Lung (tissue), 11 donors: ENCODE measurements at regions not wholly inside any gene's neighbourhood (a gene's known extent, or its start where the extent isn't known, plus 50 kb on each side); places are given as distances from the start of the nearest gene placed in this dataset.

Source experiments
- ATAC-seq: fragments of 200-7000 bp; cut with Tn5 transposase; one replicate; pipeline ENCODE4 v1.9.1; 2020; ENCODE audit warnings: moderate number of reproducible peaks; ENCODE audit not compliant: insufficient read depth, low FRiP score
- DNase-seq, 3 donors: peaks; one replicate each; pipeline ENCODE4 v3.0.0-alpha.2; 2013 to 2017
- H3K27ac ChIP-seq, 2 donors: one replicate each; pipeline ENCODE4 v1.5.1; 2013; ENCODE audit warnings: mild to moderate bottlenecking in 2 of 2, moderate library complexity in 2 of 2, control low read depth in 1 of 2, inconsistent platforms in 1 of 2, low read depth in 1 of 2, low read length in 1 of 2
- H3K27me3 ChIP-seq, 3 donors: one replicate each; pipeline ENCODE4 v1.5.1; 2013; ENCODE audit warnings: low read length in 2 of 3; ENCODE audit not compliant: control insufficient read depth in 3 of 3, insufficient read depth in 3 of 3
- H3K36me3 ChIP-seq, 4 donors: one replicate each; pipeline ENCODE4 v1.5.1; 2013; ENCODE audit warnings: low read length in 4 of 4, mild to moderate bottlenecking in 1 of 4, moderate library complexity in 1 of 4; ENCODE audit not compliant: control insufficient read depth in 4 of 4, insufficient read depth in 4 of 4
- H3K4me1 ChIP-seq, 5 donors: one replicate each; pipeline ENCODE4 v1.5.1; 2013; ENCODE audit warnings: low read length in 5 of 5, mild to moderate bottlenecking in 2 of 5, moderate library complexity in 1 of 5; ENCODE audit not compliant: control insufficient read depth in 5 of 5, insufficient read depth in 5 of 5
- H3K4me3 ChIP-seq: one replicate; pipeline ENCODE4 v1.5.1; 2013; ENCODE audit warnings: mild to moderate bottlenecking, control low read depth, moderate library complexity
- H3K9ac ChIP-seq, 2 donors: one replicate each; pipeline ENCODE4 v1.5.1; 2013; ENCODE audit warnings: low read length in 2 of 2, control low read depth in 1 of 2; ENCODE audit not compliant: insufficient read depth in 1 of 2
- H3K9me3 ChIP-seq, 4 donors: one replicate each; pipeline ENCODE4 v1.5.1; 2013; ENCODE audit warnings: low read length in 3 of 4, mild to moderate bottlenecking in 1 of 4, moderate library complexity in 1 of 4; ENCODE audit not compliant: control insufficient read depth in 4 of 4, insufficient read depth in 3 of 4
- CTCF ChIP-seq: IDR thresholded peaks from 2 replicates; pipeline ENCODE4 v1.5.1; 2012; ENCODE audit warnings: mild to moderate bottlenecking; ENCODE audit errors: control extremely low read depth, extremely low read depth
- WGBS, 2 donors: extraction: QIAGEN DNeasy Blood & Tissue Kit; methylation state at CpG; one replicate each; pipeline ENCODE4 v1.1.7; 2013; 5-methylcytosine and 5-hydroxymethylcytosine counted together
- donor health status: control.
- donor health status: control.
- donor health status: Bipolar disorder and iron deficiency.
- donor health status: healthy.
- donor health status: DM: yes; HTN: yes; CAD: no.

- no peak for TF ChIP-seq CTCF
- no peaks in the 10 kb centered on the region for H3K27me3 ChIP-seq
- H3K36me3 ChIP-seq: no peaks in the 10 kb centered on the region
- H3K27ac ChIP-seq: no peak overlapping the region
- DNase-seq (no peak), ATAC-seq (no peak)
- no peak overlapping the region for H3K4me3 ChIP-seq
- H3K9me3 ChIP-seq: peaks cover 0 to 5% (median 0%) of the 10 kb centered on the region in 4 donors
- H3K4me1 ChIP-seq: no peaks in the 10 kb centered on the region
- no peak overlapping the region for H3K9ac ChIP-seq
- WGBS, 2 donors: 90 to 91% methylated on average over 24 of the region's 24 CpGs
Measured at GRCh38 chr18:78514910-78515670, 464.5 kb upstream of the SALL3 start.

DNA sequence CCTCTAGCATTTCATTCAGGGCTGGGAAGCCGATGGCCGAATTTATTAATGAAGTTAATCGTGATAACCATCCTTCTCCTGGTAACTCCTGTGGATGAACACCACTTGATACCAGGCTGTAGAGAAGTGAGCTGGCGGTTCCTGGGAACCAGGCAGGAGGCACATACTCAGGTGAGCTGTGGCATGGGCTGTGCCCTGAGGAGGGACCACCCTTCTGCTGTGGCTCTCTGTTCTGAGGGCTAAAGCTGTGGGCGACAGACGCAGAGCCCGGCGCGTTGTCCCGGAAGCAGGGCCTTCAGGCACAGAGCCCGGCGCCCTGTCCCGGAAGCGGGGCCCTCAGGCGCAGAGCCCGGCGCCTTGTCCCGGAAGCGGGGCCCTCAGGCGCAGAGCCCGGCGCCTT lies 462.3 kb upstream of the SALL3 start:
- H3K9me3 ChIP-seq: peaks cover 0 to 7% (median 0%) of the 10 kb centered on the region in 4 donors
- no peak overlapping the region for H3K9ac ChIP-seq
- WGBS, 2 donors: 88 to 93% methylated on average over 19 to 22 of the region's 22 CpGs
- no peaks in the 10 kb centered on the region for H3K4me1 ChIP-seq
- no peak for TF ChIP-seq CTCF
- H3K27ac ChIP-seq: no peak overlapping the region
- no peaks in the 10 kb centered on the region for H3K27me3 ChIP-seq
- ATAC-seq (no peak), DNase-seq (no peak)
- H3K36me3 ChIP-seq: no peaks in the 10 kb centered on the region
- no peak overlapping the region for H3K4me3 ChIP-seq

GRCh38 chr18:78517973-78518372 lies 461.6 kb upstream of the SALL3 start:
- H3K36me3 ChIP-seq: no peaks in the 10 kb centered on the region

More at GRCh38 chr18:78517973-78518372, 461.6 kb upstream of the SALL3 start:
- peaks cover 0 to 7% (median 0%) of the 10 kb centered on the region in 4 donors for H3K9me3 ChIP-seq
- no peaks in the 10 kb centered on the region for H3K4me1 ChIP-seq
- DNase-seq (no peak), ATAC-seq (no peak)
- no peak overlapping the region for H3K9ac ChIP-seq
- no peaks in the 10 kb centered on the region for H3K27me3 ChIP-seq
- TF ChIP-seq CTCF: no peak
- WGBS, 2 donors: 81 to 82% methylated on average over 13 of the region's 13 CpGs
- no peak overlapping the region for H3K27ac ChIP-seq
- no peak overlapping the region for H3K4me3 ChIP-seq
